RWPE1 (cell line): ENCODE measurements at regions not wholly inside any gene's neighbourhood (a gene's known extent, or its start where the extent isn't known, plus 50 kb on each side); places are given as distances from the start of the nearest gene placed in this dataset.

Experiments
- CTCF ChIA-PET: fragments of 350-600 bp; sonication (Branson Sonifier 250); formaldehyde crosslinking; extraction: SDS; loops from one replicate; lab custom pipeline; 2021; lab: Yijun Ruan, JAX
- POLR2A ChIA-PET: fragments of 400-600 bp; formaldehyde crosslinking; extraction: SDS; loops from one replicate; lab custom pipeline; 2020; ENCODE audit warnings: antibody characterized with exemption; ENCODE audit not compliant: low non-redundant PET; lab: Yijun Ruan, JAX
- DNase-seq: peaks from one replicate; pipeline ENCODE4 v3.0.0; 2012; ENCODE audit warnings: low spot score
- H3K27ac ChIP-seq: fragments of 450-650 bp; 2 replicates; pipeline ENCODE4 v1.5.1; 2017
- CTCF ChIP-seq: fragments of 450-650 bp; conservative IDR thresholded peaks from 2 replicates; pipeline ENCODE4 v1.5.1; 2017; ENCODE audit warnings: low read depth, mild to moderate bottlenecking

GRCh38 chr3:159001711-159002110 lies 199.9 kb downstream of the MFSD1 start:
- H3K27ac ChIP-seq, result no peak overlapping the region
- ChIA-PET POLR2A (no interaction called here), CTCF (interaction anchor here (0.6 kb wide), 1 partner anchor 350 kb away, joined by 4 read pairs; no protein-coding TSS in a partner anchor)
- peak; percentile 8 for DNase-seq
- TF ChIP-seq CTCF, result no peak

- H3K27ac ChIP-seq, result no peak overlapping the region
- TF ChIP-seq CTCF, result no peak
- no peak for DNase-seq
- POLR2A ChIA-PET, result no interaction called here
- CTCF ChIA-PET, result no interaction called here
These were observed 203.3 kb downstream of the MFSD1 start for GRCh38 chr3:159005137-159005536.

GRCh38 chr3:159007331-159007730 lies 205.5 kb downstream of the MFSD1 start:
- no peak for DNase-seq
- POLR2A ChIA-PET, result no interaction called here
- CTCF ChIA-PET, result no interaction called here
- no peak overlapping the region for H3K27ac ChIP-seq
- TF ChIP-seq CTCF, result no peak

- no peak for TF ChIP-seq CTCF
- H3K27ac ChIP-seq, result no peak overlapping the region
- ChIA-PET CTCF (interaction anchor here (0.6 kb wide), 1 partner anchor 996 kb away, joined by 3 read pairs; no protein-coding TSS in a partner anchor), POLR2A (no interaction called here)
- no peak for DNase-seq
These were observed 206.5 kb downstream of the MFSD1 start for GRCh38 chr3:159008401-159008800.

GRCh38 chr3:159018341-159018740 lies 216.5 kb downstream of the MFSD1 start:
- ChIA-PET CTCF (no interaction called here), POLR2A (no interaction called here)
- H3K27ac ChIP-seq, result no peak overlapping the region
- TF ChIP-seq CTCF, result no peak
- no peak for DNase-seq

- TF ChIP-seq CTCF, result no peak
- CTCF ChIA-PET, result no interaction called here
These were observed 223.9 kb downstream of the MFSD1 start for GRCh38 chr3:159025733-159026132.

GRCh38 chr3:159026510-159026909 lies 224.7 kb downstream of the MFSD1 start:
- POLR2A ChIA-PET, result no interaction called here
- no peak for DNase-seq
- no peak for TF ChIP-seq CTCF
- H3K27ac ChIP-seq, result no peak overlapping the region
- CTCF ChIA-PET, result no interaction called here

More at GRCh38 chr3:159025733-159026132, 223.9 kb downstream of the MFSD1 start:
- no peak for DNase-seq
- POLR2A ChIA-PET, result no interaction called here
- no peak overlapping the region for H3K27ac ChIP-seq
